IPS-NIHi7 (cell line): ENCODE measurements at regions not wholly inside any gene's neighbourhood (a gene's known extent, or its start where the extent isn't known, plus 50 kb on each side); places are given as distances from the start of the nearest gene placed in this dataset.

Source experiments
- DNase-seq: peaks from one replicate; pipeline ENCODE4 v3.0.0; 2012; ENCODE audit warnings: mixed read lengths; ENCODE audit errors: extremely low spot score

- no peak for DNase-seq
Observed at GRCh38 chr7:116083796-116084195, 53.2 kb upstream of the TFEC start.

DNA sequence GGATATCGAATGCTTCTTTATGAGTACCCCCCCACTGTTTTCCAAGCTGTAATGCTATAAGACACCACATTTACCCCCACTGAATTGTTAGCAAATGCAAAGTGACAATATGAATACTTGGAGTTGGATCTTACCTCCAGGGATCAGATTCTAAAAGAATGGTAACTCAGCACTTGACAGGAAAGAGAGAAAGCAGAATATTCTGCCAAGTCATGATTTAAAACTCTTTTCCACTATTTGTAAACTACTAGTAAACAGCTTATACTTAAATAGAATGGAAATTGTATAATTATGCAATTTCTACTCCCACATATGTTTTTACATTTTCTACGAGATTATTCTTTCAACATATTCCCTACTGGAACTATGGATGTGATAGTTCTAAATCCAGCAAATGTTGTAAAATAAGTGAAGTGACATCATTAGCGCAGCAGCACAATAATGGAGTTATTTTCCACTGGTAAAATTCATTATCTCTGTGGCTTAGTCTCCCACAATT lies 56.0 kb upstream of the TFEC start:
- DNase-seq = no peak

DNA sequence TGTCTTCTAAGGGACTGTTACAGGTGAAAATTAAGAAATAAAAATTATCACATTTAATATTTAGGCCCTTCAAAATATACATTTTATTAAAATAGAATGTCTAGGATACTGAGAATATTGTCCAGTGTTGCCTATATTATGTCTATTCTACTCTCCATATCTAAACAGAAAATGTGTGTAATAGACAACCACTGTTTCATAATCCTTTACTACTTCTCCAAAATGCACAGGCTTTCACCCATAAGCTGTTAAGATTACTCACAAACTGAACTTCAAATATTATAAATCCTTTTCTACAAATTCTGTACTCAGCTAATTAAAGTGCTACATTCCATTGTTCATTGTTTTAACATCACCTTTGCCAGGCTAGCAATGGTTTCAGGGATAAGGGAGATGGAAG lies 56.7 kb upstream of the TFEC start:
- no peak for DNase-seq

- peak; percentile 10 for DNase-seq
Observed at GRCh38 chr7:116087984-116088383, 57.4 kb upstream of the TFEC start.

DNA sequence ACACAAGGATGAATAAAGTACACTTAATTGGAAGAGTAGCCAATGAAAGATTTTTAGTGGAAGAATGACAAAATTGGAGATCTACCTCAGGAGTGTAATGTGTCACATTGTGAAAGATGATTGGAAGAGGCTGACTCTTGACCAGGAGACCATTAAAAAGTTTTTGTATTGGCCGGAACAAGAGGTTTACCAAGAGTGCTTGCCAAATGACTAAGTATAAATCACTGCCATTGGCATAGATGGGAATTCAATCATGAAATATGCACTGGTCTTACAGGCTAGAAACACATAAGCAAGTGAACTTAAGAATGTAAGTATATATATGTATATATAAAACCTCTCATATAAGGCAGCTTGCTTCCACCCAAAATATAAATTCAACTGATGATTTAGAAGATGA lies 58.7 kb upstream of the TFEC start:
- no peak for DNase-seq

DNA sequence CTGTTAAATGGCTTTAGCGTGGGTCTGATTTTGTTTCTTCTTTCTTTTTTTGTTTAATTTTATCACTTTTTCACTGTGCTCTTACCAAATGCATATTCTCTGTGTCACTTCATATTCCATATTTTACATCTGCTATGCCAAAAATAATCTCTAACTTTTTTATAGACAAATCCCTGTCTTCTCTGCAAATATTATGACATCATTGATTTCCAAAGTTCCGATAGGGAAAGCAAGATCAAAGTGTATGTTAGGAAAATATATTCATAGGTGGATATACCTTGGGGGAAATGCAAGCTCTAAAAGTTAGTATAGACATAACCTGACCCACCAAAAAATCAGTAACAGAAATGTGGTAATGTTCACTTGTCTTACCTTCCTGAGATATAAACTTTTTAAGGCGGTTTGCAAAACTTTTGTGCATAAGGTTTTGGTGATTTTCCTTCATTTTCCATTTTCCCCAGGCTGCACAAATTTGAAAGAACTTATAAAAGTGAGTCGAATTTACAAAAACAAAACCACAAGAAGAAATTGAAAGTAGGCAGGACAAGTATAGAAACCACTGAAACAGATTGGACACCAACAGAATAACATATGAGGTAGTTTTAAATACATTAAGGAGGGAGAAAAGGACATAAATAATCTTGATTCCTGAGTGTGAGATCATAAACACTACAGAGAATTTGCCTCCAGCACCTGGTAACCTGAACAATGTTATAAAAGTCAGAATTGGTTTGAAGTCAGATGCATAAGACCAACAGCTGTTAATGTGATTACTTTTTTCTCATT lies 63.1 kb upstream of the TFEC start:
- no peak for DNase-seq

GRCh38 chr7:116095396-116095795 lies 64.8 kb upstream of the TFEC start:
- DNase-seq = no peak

- DNase-seq = no peak
Observed at GRCh38 chr7:116097365-116098009, 66.9 kb upstream of the TFEC start.

- DNase-seq = no peak
Observed at GRCh38 chr7:116098175-116098574, 67.6 kb upstream of the TFEC start.

DNA sequence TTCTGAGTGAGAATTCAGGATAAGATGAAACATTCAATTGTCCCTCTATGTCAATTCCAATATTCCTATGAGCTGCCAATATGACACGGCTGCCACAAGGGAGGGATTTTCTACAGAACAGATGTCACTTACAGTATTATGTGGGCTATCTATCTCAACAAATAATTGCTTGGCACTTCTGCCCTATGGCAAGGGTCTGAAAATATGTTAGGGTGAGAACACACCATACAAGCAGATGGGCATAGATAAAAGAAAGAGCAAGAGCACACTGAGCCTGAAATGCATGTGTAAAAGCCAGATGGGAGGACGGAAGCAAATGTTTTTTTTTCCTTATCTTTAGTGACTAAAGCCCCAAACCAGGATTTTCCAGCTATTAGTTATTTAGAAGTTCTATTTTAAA lies 70.1 kb upstream of the TFEC start:
- DNase-seq = no peak

DNA sequence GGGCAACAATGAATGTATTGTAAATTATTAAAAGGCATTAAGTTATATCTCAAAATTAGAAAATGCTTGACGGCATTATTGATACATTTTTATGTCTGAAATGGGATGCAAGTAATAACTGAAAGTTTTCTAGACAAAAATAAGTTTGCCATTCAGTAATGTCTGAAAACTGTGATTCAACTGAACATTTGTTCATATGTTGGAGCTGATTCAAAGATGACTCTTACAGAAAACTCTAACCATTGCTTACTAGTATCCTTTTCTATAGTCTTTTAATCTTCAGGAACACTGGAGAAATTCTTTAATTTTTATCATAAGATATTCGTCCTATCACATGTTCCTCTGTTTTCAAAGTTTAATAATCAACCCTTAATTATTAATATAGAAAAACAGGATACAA lies 71.1 kb upstream of the TFEC start:
- DNase-seq = no peak

GRCh38 chr7:116111475-116111874 lies 80.9 kb upstream of the TFEC start:
- DNase-seq = no peak

DNA sequence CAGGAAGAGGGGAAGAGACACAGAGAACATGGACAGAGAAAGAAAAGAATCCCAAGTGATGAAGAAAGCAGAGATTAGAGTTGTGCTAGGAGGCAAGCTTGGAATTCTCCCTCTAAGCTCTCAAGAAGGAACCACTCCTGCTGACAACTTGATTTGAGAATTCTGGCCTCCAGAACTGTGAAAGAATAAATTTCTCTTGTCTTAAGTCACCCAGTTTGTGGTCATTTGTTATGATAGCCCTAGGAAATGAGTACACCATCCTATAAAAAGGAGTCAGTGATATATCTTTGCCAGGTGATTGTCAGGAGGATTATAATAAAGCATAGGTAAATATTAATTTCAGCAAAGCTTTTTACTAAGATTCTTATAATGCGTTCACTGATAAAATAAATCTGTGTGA lies 82.7 kb upstream of the TFEC start:
- no peak for DNase-seq

GRCh38 chr7:116120839-116121238 lies 89.5 kb upstream of the TES start:
- DNase-seq = no peak

DNA sequence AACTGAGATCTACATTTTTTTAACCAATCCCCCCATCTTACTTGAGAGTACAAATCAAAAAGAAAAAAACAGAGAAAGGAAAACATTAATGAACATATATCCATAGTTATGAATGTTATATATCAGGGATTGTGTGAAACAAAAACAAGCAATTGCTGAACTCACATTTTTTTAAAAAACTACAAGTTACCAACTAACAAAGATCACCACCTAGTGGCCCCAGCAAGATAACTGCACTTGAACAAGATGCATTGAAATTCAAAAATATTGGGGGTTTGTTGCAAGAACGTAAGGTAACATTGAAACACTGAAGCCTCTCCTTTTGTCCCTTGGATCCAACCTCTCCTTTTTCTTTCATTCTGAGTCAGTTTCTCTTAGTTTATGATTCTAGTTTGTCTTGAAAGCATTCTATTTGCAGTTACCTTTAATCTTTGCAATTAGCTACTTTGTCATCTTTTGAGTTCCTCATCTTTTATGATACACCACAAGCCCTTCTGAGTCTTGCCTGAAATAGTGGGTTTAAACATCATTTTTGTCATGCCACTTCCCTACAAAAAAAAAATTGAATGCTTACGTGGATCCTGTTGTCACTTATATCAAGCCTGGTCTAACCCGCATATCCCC lies 87.3 kb upstream of the TES start:
- peak; percentile 31 for DNase-seq

- DNase-seq = no peak
Observed at GRCh38 chr7:116128139-116128538, 82.2 kb upstream of the TES start.

DNA sequence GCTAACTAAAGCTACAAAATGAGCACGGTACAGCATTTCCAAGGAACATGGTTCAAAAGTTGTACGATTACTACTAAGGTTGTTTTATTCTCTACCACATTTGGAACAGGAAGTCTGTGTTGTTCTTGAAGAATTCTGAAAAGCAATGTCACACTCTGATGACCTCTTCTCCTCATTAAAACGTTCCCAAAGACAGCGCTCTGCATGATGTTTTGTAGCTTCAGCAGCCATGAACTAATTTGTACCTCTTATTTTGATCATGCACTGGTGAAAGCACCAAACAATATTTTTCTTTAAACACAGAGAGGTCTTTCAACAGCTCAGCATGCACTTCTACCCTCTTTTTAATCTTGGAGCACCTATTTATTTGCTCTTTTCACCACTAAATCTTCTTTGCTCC lies 75.0 kb upstream of the TES start:
- no peak for DNase-seq

DNA sequence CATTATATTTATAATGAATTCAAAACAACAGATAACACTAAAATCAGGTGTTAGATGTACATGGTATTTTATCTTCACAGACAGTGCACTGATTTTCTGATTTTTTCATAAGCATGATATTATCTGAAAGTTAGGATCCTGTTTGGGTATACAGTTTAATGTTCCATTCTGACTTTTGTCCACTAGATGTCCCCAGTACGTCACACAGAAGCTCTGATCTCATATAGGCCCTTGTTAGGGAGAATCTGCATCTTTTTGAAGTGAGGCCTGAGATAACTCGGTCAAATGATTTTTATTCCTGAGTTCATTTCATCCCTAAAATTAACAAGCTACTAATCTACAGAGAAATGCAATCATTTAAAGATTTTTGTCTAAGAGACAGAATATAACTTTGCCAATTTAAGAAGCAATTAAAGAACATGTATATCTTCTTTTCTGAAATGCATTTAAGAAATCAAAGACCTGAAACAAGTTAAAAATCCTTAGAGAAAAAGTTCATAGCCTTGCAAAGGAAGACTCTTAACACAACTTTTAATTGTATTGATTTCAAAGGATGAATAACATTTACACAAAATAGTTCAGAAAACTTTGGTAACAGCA lies 72.0 kb upstream of the TES start:
- DNase-seq = peak; percentile 35

DNA sequence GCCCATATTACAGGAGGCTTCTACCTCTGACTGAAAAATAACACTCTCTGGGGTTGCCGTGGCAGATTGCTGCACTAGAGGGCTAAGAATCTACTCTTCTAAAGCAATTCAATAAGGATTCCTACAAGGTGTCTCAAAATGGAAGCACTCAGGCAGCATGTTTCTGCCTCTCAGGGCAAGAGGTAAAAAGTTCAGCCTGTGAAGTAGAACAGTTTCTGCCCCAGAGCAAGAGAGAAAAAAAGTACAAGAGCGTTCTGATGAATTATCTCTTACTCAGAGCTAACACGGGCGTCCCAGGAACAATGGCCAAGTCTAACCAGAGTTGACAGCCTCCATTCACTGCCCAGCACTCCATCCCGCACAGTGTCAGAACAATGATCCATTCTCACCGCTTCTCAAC lies 71.3 kb upstream of the TES start:
- DNase-seq = no peak

DNA sequence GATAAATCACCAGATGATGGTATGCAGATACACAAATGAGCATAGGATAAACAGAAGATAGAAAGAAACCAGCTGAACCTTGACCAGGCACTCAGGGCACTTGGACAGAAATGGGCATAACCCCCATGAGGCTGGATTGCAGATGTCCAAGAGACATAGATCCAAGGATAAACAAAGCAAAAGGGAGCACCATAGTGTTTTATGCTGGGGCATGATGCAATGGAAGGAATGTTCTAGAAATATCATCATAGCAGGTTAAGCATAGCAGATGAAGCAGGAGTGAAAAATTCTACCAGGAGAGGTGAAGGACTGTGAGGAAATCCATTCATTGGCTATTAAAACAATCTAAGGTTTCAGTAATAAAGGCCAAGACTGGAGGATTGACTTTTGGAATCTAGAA lies 70.5 kb upstream of the TES start:
- DNase-seq = no peak

DNA sequence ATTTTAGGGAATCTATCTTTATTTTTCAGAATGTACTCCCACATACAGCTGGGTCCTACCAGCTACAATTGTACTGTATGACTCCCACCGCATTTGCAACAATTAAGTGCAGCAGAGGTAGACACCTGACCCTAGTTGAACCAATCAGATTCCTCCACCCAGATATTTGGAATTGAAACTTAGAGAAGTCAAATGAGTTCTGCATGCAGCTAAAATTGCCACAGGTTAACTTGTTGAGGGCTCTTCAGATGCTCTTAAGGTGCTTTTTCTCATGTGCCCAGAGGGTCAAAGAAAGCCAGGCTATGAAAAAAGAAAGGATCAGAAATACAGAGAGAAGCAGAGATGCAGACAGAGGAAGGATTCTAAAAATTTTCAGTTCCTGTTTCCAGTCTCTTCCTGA lies 68.0 kb upstream of the TES start:
- no peak for DNase-seq

DNA sequence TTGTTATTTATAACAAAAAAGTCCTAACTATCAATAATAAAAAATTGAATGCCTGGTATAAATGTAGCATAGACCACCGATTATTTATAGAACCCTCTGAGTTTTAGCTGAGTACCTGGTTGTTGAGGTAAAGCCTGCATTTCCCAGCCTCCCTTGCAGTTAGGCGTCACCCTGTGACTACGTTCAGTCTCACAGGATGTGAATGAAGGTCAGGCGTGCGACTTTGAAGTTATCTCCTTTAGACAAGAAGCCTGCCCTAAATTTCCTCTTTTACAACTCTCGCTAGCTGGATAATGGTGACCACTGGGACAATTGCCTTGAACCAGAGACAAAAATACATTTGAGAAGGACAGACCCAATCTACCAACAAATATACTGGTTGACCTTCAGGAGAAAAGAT lies 67.5 kb upstream of the TES start:
- DNase-seq = no peak
